IMR-90 (cell line): ENCODE measurements at regions not wholly inside any gene's neighbourhood (a gene's known extent, or its start where the extent isn't known, plus 50 kb on each side); places are given as distances from the start of the nearest gene placed in this dataset.

Source experiments
- ATAC-seq: fragments of 200-7000 bp; cut with Tn5 transposase; 2 replicates; pipeline ENCODE4 v1.9.1; 2020; ENCODE audit warnings: low read depth, mild to moderate bottlenecking, moderate library complexity
- BruUV-seq: library from RNA; stranded (reverse); fragments of 400-500 nt; replicated peaks from 2 replicates; lab custom pipeline; 2021; lab: Mats Ljungman, UMichigan
- CTCF ChIA-PET: fragments of 300-600 bp; formaldehyde crosslinking; extraction: SDS; loops from one replicate; lab custom pipeline; 2021; ENCODE audit warnings: antibody characterized with exemption; lab: Yijun Ruan, JAX
- POLR2A ChIA-PET: fragments of 300-600 bp; sonication (Branson Sonifier 250); formaldehyde crosslinking; loops from one replicate; lab custom pipeline; 2022; ENCODE audit warnings: antibody characterized with exemption; ENCODE audit not compliant: unreplicated experiment; lab: Charles Lee
- DNase-seq: peaks from one replicate; pipeline ENCODE4 v3.0.0; 2013
- H2AFZ ChIP-seq: replicated peaks from 2 replicates; pipeline ENCODE3; 2013; ENCODE audit warnings: low read length, mild to moderate bottlenecking; ENCODE audit not compliant: poor library complexity
- H2AK5ac ChIP-seq: 2 replicates; pipeline ENCODE4 v1.6.1; 2013; ENCODE audit warnings: low read depth, low read length, inconsistent platforms
- H2AK9ac ChIP-seq: replicated peaks from 2 replicates; pipeline ENCODE3; 2013; ENCODE audit warnings: mild to moderate bottlenecking, low read depth, low read length, moderate library complexity; ENCODE audit not compliant: poor library complexity
- H2BK120ac ChIP-seq: 2 replicates; pipeline ENCODE4 v1.6.1; 2013; ENCODE audit warnings: low read depth, low read length, inconsistent platforms
- H2BK15ac ChIP-seq: 3 replicates; pipeline ENCODE4 v1.6.1; 2013; ENCODE audit warnings: low read depth, low read length, inconsistent platforms
- H2BK20ac ChIP-seq: 2 replicates; pipeline ENCODE4 v1.6.1; 2013; ENCODE audit warnings: low read depth, mild to moderate bottlenecking, inconsistent platforms, low read length, moderate library complexity
- H2BK5ac ChIP-seq: 2 replicates; pipeline ENCODE4 v1.6.1; 2013; ENCODE audit warnings: mild to moderate bottlenecking, low read depth, low read length, inconsistent platforms; ENCODE audit not compliant: poor library complexity, severe bottlenecking
- H3K14ac ChIP-seq: replicated peaks from 2 replicates; pipeline ENCODE4 v1.6.1; 2013; ENCODE audit warnings: low read depth, low read length, inconsistent platforms
- H3K18ac ChIP-seq: 2 replicates; pipeline ENCODE4 v1.6.1; 2013; ENCODE audit warnings: low read depth, low read length, control low read depth
- H3K23ac ChIP-seq: 2 replicates; pipeline ENCODE4 v1.6.1; 2013; ENCODE audit warnings: low read depth, low read length, inconsistent platforms
- H3K27ac ChIP-seq: 2 replicates; pipeline ENCODE4 v1.5.1; 2013; ENCODE audit warnings: mild to moderate bottlenecking, control low read depth, low read length; ENCODE audit not compliant: insufficient read depth
- H3K27me3 ChIP-seq: 2 replicates; pipeline ENCODE4 v1.6.1; 2013; ENCODE audit warnings: low read length; ENCODE audit not compliant: control insufficient read depth, insufficient read depth
- H3K36me3 ChIP-seq: 2 replicates; pipeline ENCODE4 v1.6.1; 2013; ENCODE audit warnings: low read length, mixed read lengths; ENCODE audit not compliant: control insufficient read depth, insufficient read depth
- H3K4ac ChIP-seq: 2 replicates; pipeline ENCODE4 v1.6.1; 2013; ENCODE audit warnings: low read depth, low read length, inconsistent platforms
- H3K4me1 ChIP-seq: 2 replicates; pipeline ENCODE4 v1.6.1; 2013; ENCODE audit warnings: low read length, mixed read lengths; ENCODE audit not compliant: control insufficient read depth, insufficient read depth
- H3K4me2 ChIP-seq: 2 replicates; pipeline ENCODE4 v1.6.1; 2013; ENCODE audit warnings: low read depth, mild to moderate bottlenecking, control low read depth, low read length, moderate library complexity
- H3K4me3 ChIP-seq: 2 replicates; pipeline ENCODE4 v1.5.1; 2013; ENCODE audit warnings: low read depth, mild to moderate bottlenecking, control low read depth, low read length, moderate library complexity; ENCODE audit not compliant: insufficient read depth
- H3K56ac ChIP-seq: 2 replicates; pipeline ENCODE4 v1.6.1; 2013; ENCODE audit warnings: low read length, inconsistent platforms; ENCODE audit not compliant: insufficient read depth; ENCODE audit errors: extremely low read depth
- H3K79me1 ChIP-seq, 2 experiments: 2 replicates each; pipeline ENCODE4 v1.6.1; 2013; ENCODE audit warnings: low read length in 2 of 2, inconsistent platforms in 1 of 2, low read depth in 1 of 2
- H3K9ac ChIP-seq: 2 replicates; pipeline ENCODE4 v1.6.1; 2013; ENCODE audit warnings: low read depth, low read length, control low read depth
- H3K9me1 ChIP-seq: 2 replicates; pipeline ENCODE4 v1.6.1; 2013; ENCODE audit warnings: low read length, inconsistent platforms; ENCODE audit not compliant: insufficient read depth
- H3K9me3 ChIP-seq: 2 replicates; pipeline ENCODE4 v1.6.1; 2013; ENCODE audit warnings: low read length; ENCODE audit not compliant: control insufficient read depth, insufficient read depth
- H4K20me1 ChIP-seq: 2 replicates; pipeline ENCODE4 v1.6.1; 2013; ENCODE audit warnings: low read length, inconsistent platforms; ENCODE audit not compliant: insufficient read depth
- H4K5ac ChIP-seq: 2 replicates; pipeline ENCODE4 v1.6.1; 2013; ENCODE audit warnings: mild to moderate bottlenecking, low read depth, low read length, control low read depth
- H4K8ac ChIP-seq, 2 experiments: 2 replicates each; pipeline ENCODE4 v1.6.1; 2013; ENCODE audit warnings: low read depth in 2 of 2, low read length in 2 of 2, control low read depth in 1 of 2, inconsistent platforms in 1 of 2
- H4K91ac ChIP-seq: 2 replicates; pipeline ENCODE4 v1.6.1; 2013; ENCODE audit warnings: low read depth, low read length, inconsistent platforms; ENCODE audit not compliant: insufficient read depth
- CEBPB ChIP-seq: IDR thresholded peaks from 2 replicates; pipeline ENCODE4 v1.6.1; 2012; ENCODE audit warnings: low read depth, low read length, improper control_type of control experiment
- CHD1 ChIP-seq: IDR thresholded peaks from 2 replicates; pipeline ENCODE4 v1.6.1; 2012; ENCODE audit warnings: low read depth, low read length, improper control_type of control experiment
- CTCF ChIP-seq: conservative IDR thresholded peaks from 2 replicates; pipeline ENCODE4 v1.5.1; 2012; ENCODE audit warnings: mild to moderate bottlenecking, low read depth, low read length, improper control_type of control experiment
- ELK1 ChIP-seq: fragments of 150-350 bp; IDR thresholded peaks from 2 replicates; pipeline ENCODE4 v1.6.1; 2016; ENCODE audit warnings: low read depth, mild to moderate bottlenecking, low read length, moderate library complexity, borderline replicate concordance
- FOS ChIP-seq: fragments of 150-350 bp; IDR thresholded peaks from 2 replicates; pipeline ENCODE4 v1.6.1; 2016; ENCODE audit warnings: low read depth, low read length
- MAFK ChIP-seq: IDR thresholded peaks from 2 replicates; pipeline ENCODE4 v1.6.1; 2012; ENCODE audit warnings: low read depth, low read length, improper control_type of control experiment
- MAZ ChIP-seq: IDR thresholded peaks from 2 replicates; pipeline ENCODE4 v1.6.1; 2012; ENCODE audit warnings: low read depth, mild to moderate bottlenecking, low read length, improper control_type of control experiment, moderate library complexity, borderline replicate concordance
- MXI1 ChIP-seq: IDR thresholded peaks from 2 replicates; pipeline ENCODE4 v1.6.1; 2012; ENCODE audit warnings: low read depth, mild to moderate bottlenecking, low read length, moderate library complexity, borderline replicate concordance
- POLR2A ChIP-seq: IDR thresholded peaks from 2 replicates; pipeline ENCODE4 v1.6.1; 2012; ENCODE audit warnings: mild to moderate bottlenecking, low read depth, low read length
- RAD21 ChIP-seq: IDR thresholded peaks from 2 replicates; pipeline ENCODE4 v1.6.1; 2012; ENCODE audit warnings: low read length, improper control_type of control experiment
- RFX5 ChIP-seq: IDR thresholded peaks from 2 replicates; pipeline ENCODE4 v1.8.0; 2012; ENCODE audit warnings: low read depth, mild to moderate bottlenecking, low read length, moderate library complexity
- SMC3 ChIP-seq: fragments of 150-350 bp; IDR thresholded peaks from 2 replicates; pipeline ENCODE4 v1.6.1; 2016; ENCODE audit warnings: low read depth, mild to moderate bottlenecking, antibody characterized with exemption, low read length, moderate library complexity
- USF2 ChIP-seq: fragments of 150-350 bp; IDR thresholded peaks from 2 replicates; pipeline ENCODE4 v1.6.1; 2017; ENCODE audit warnings: mild to moderate bottlenecking, antibody characterized with exemption, low read length, low read depth
- WGBS, 2 experiments: methylation state at CpG; one replicate each; pipeline versions ENCODE4 v1.1.5 to v1.1.7; 2013; ENCODE audit warnings: missing lambda C conversion rate in 2 of 2; ENCODE audit not compliant: insufficient read length in 1 of 2; ENCODE audit errors: extremely low coverage in 2 of 2; 5-methylcytosine and 5-hydroxymethylcytosine counted together
- dilution Hi-C: fragments of 300-500 bp; cut with HindIII; formaldehyde crosslinking; loops from one replicate; pipeline ENCODE4 v1.14.3; 2018; ENCODE audit warnings: low sequenced_read_pairs; ENCODE audit not compliant: unreplicated experiment
- in situ Hi-C: fragments of 300-500 bp; cut with MboI; formaldehyde crosslinking; loops from 3 replicates; pipeline ENCODE4 v1.14.3; 2019; ENCODE audit warnings: low sequenced_read_pairs, inconsistent platforms, mixed read lengths
- intact Hi-C: fragments of 100-400 bp; cut with micrococcal nuclease; formaldehyde crosslinking; loops from 2 replicates; pipeline ENCODE4 v1.10.0; 2022

- Histone ChIP-seq H3K4me2 (no peak overlapping the region), H2AK5ac (no peak overlapping the region), H2BK20ac (no peak overlapping the region), H3K56ac (no peak overlapping the region), H3K4me3 (no peak overlapping the region), H2BK5ac (no peak overlapping the region), H3K4me1 (no peaks in the 10 kb centered on the region), H3K27me3 (peaks cover 5% of the 10 kb centered on the region; the same call in 1 of the 2 replicates), H3K27ac (no peak overlapping the region), H3K23ac (no peak overlapping the region), H4K20me1 (no peaks in the 10 kb centered on the region), H3K36me3 (no peaks in the 10 kb centered on the region), H3K9ac (no peak overlapping the region), H4K91ac (no peak overlapping the region), H2AFZ (no peak overlapping the region), H3K14ac (no peak overlapping the region), H3K18ac (no peak overlapping the region), H4K8ac (no peak overlapping the region), H3K4ac (no peak overlapping the region), H3K79me1 (no peaks in the 10 kb centered on the region), H3K9me3 (no peaks in the 10 kb centered on the region), H2BK15ac (no peak overlapping the region), H2AK9ac (peak overlapping the region; percentile 58), H2BK120ac (no peak overlapping the region), H4K5ac (no peak overlapping the region), H3K9me1 (no peaks in the 10 kb centered on the region)
- in situ Hi-C loops (no loop called here), dilution Hi-C loops (no loop called here), intact Hi-C loops (no loop called here)
- DNase-seq (peak; percentile 9), ATAC-seq (peak; percentile 48)
- no TSS peak for BruUV-seq
- POLR2A ChIA-PET = no interaction called here
- WGBS, 2 experiments = no CpG with 5 or more reads among the region's 12 CpGs
- TF ChIP-seq FOS (no peak), SMC3 (no peak), CHD1 (no peak), CEBPB (no peak), MAZ (no peak), MAFK (no peak), USF2 (no peak), CTCF (no peak), POLR2A (no peak), MXI1 (no peak), RFX5 (no peak), RAD21 (no peak), ELK1 (no peak)
- CTCF ChIA-PET = interaction anchor here (0.7 kb wide), 1 partner anchor 195 kb away, joined by 3 read pairs; no protein-coding TSS in a partner anchor
Measured at GRCh38 chr5:133831491-133832224, 136.8 kb downstream of the C5orf15 start.
